ENCODE measurements at regions not wholly inside any gene's neighbourhood (a gene's known extent, or its start where the extent isn't known, plus 50 kb on each side); places are given as distances from the start of the nearest gene placed in this dataset.
"Not testable (repeated sequence)": the region's sequence is repeated elsewhere in the genome, so short reads cannot be mapped to it uniquely, and the experiment has no call there.

GRCh38 chr18:79590191-79591031, 89.2 kb upstream of the CTDP1 start:
- Histone ChIP-seq H3K36me3 (no peaks in the 10 kb centered on the region), H3K27ac (peak overlapping the region in 2 of 10 donors; percentile 68 to 83), H3K27me3 (peaks cover 0 to 16% (median 4%) of the 10 kb centered on the region in 7 donors), H3K4me3 (no peak overlapping the region), H3K4me1 (peaks cover 0 to 40% (median 18%) of the 10 kb centered on the region in 9 donors), H3K9me3 (peaks cover 0 to 19% (median 0%) of the 10 kb centered on the region in 11 donors)
- ATAC-seq (peak in 1 of 8 donors; percentile 15), DNase-seq (no peak)
- WGBS, 2 donors: 70 to 77% methylated on average over 31 of the region's 31 CpGs
- TF ChIP-seq, protein P1, sequence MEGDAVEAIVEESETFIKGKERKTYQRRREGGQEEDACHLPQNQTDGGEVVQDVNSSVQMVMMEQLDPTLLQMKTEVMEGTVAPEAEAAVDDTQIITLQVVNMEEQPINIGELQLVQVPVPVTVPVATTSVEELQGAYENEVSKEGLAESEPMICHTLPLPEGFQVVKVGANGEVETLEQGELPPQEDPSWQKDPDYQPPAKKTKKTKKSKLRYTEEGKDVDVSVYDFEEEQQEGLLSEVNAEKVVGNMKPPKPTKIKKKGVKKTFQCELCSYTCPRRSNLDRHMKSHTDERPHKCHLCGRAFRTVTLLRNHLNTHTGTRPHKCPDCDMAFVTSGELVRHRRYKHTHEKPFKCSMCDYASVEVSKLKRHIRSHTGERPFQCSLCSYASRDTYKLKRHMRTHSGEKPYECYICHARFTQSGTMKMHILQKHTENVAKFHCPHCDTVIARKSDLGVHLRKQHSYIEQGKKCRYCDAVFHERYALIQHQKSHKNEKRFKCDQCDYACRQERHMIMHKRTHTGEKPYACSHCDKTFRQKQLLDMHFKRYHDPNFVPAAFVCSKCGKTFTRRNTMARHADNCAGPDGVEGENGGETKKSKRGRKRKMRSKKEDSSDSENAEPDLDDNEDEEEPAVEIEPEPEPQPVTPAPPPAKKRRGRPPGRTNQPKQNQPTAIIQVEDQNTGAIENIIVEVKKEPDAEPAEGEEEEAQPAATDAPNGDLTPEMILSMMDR (IDR thresholded peaks at IDR 0.05): no peak
- intact Hi-C loops (cut with DNase I): loop anchor here in 1 of 10 donors (10.0 kb wide), 1 partner anchor 56 kb away; no protein-coding TSS in a partner anchor

DNA sequence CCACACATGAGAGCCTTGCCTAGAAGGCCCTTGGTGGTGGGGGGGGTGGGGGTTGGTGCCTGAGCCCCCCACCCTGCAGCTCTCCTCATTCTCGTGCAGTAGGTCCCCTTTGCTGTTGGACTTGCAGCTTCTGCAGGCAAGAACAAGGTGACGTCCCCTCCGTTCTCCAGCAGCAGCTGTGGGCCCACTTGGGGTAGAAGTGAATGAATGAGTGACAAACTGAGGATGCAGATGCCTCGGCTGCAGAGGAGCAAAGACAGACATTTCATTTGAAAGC, 88.6 kb upstream of the CTDP1 start:
- no peaks in the 10 kb centered on the region for H3K36me3 ChIP-seq
- ATAC-seq (no peak), DNase-seq (no peak)
- H3K27ac ChIP-seq: peak overlapping the region in 1 of 10 donors; percentile 11
- H3K4me1 ChIP-seq: peaks cover 0 to 40% (median 18%) of the 10 kb centered on the region in 9 donors
- peaks cover 0 to 19% (median 0%) of the 10 kb centered on the region in 11 donors for H3K9me3 ChIP-seq
- TF ChIP-seq, protein P1 (IDR thresholded peaks at IDR 0.05): no peak
- 77 to 85% methylated on average over 4 of the region's 4 CpGs for WGBS, 2 donors
- intact Hi-C loops (cut with DNase I): loop anchor here in 1 of 10 donors (10.0 kb wide), 1 partner anchor 56 kb away; no protein-coding TSS in a partner anchor
- H3K27me3 ChIP-seq: peaks cover 0 to 22% (median 5%) of the 10 kb centered on the region in 7 donors
- H3K4me3 ChIP-seq: no peak overlapping the region

GRCh38 chr18:79592684-79593083, 86.9 kb upstream of the CTDP1 start:
- not testable (repeated sequence) for ATAC-seq

GRCh38 chr18:79595876-79596374, 83.7 kb upstream of the CTDP1 start:
- Histone ChIP-seq H3K9me3 (peaks cover 0 to 19% (median 0%) of the 10 kb centered on the region in 11 donors), H3K27me3 (peaks cover 0 to 39% (median 23%) of the 10 kb centered on the region in 7 donors), H3K4me3 (no peak overlapping the region), H3K36me3 (no peaks in the 10 kb centered on the region), H3K27ac (no peak overlapping the region), H3K4me1 (peaks cover 0 to 1% (median 0%) of the 10 kb centered on the region in 9 donors)
- ATAC-seq (no peak), DNase-seq (no peak)
- intact Hi-C loops (cut with DNase I): loop anchor here in 1 of 10 donors (10.0 kb wide), 1 partner anchor 61 kb away; no protein-coding TSS in a partner anchor
- WGBS, 2 donors: 81 to 86% methylated on average over 22 of the region's 22 CpGs
- TF ChIP-seq, protein P1 (IDR thresholded peaks at IDR 0.05): no peak

More at GRCh38 chr18:79592684-79593083, 86.9 kb upstream of the CTDP1 start:
- WGBS, 2 donors: 84 to 89% methylated on average over 3 of the region's 3 CpGs
- H3K4me3 ChIP-seq, DNase-seq, H3K36me3 ChIP-seq, H3K27ac ChIP-seq: not testable (repeated sequence)
- Histone ChIP-seq H3K4me1 (peaks cover 0 to 34% (median 18%) of the 10 kb centered on the region in 9 donors), H3K27me3 (peaks cover 0 to 31% (median 22%) of the 10 kb centered on the region in 7 donors), H3K9me3 (peaks cover 0 to 19% (median 0%) of the 10 kb centered on the region in 11 donors)
- intact Hi-C loops (cut with DNase I): loop anchor here in 1 of 10 donors (10.0 kb wide), 1 partner anchor 58 kb away; no protein-coding TSS in a partner anchor
